Uterus (tissue), 2 donors: ENCODE measurements at regions not wholly inside any gene's neighbourhood (a gene's known extent, or its start where the extent isn't known, plus 50 kb on each side); places are given as distances from the start of the nearest gene placed in this dataset.

Source experiments
- POLR2A ChIP-seq, 2 donors: fragments of 450-650 bp; IDR thresholded peaks; one replicate each; pipeline ENCODE4 v1.6.1; 2016; ENCODE audit warnings: antibody characterized with exemption in 2 of 2, mild to moderate bottlenecking in 1 of 2, moderate library complexity in 1 of 2
- TF ChIP-seq, protein P1 (sequence below), 4 experiments: fragments of 200-600 bp in 2 of 4; fragments of 450-650 bp in 2 of 4; sonication (generic) in 2 of 4; IDR thresholded peaks; one replicate each; pipeline ENCODE4 v1.5.1; 2016 to 2019; ENCODE audit warnings: antibody characterized with exemption in 4 of 4, mild to moderate bottlenecking in 2 of 4, moderate library complexity in 1 of 4

DNA sequence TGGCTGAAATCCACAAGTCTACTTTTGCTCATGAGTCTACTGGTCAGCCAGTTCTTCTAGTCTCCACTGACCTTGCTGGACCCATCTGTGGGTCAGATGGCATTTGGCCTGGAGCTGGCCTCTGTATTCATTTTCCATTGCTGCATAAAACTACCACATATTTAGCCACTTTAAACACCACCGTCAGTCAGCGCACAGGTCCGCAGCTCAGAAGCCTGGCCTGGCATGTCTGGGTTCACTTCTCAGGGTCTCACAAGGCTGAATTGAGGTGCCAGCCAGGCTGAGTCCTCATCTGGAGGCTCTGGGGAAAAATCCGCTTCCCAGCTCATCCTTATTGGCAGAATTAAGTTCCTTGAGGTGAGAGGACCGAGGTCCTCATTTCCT is 54.7 kb downstream of the BARX1 start:
- TF ChIP-seq, protein P1, sequence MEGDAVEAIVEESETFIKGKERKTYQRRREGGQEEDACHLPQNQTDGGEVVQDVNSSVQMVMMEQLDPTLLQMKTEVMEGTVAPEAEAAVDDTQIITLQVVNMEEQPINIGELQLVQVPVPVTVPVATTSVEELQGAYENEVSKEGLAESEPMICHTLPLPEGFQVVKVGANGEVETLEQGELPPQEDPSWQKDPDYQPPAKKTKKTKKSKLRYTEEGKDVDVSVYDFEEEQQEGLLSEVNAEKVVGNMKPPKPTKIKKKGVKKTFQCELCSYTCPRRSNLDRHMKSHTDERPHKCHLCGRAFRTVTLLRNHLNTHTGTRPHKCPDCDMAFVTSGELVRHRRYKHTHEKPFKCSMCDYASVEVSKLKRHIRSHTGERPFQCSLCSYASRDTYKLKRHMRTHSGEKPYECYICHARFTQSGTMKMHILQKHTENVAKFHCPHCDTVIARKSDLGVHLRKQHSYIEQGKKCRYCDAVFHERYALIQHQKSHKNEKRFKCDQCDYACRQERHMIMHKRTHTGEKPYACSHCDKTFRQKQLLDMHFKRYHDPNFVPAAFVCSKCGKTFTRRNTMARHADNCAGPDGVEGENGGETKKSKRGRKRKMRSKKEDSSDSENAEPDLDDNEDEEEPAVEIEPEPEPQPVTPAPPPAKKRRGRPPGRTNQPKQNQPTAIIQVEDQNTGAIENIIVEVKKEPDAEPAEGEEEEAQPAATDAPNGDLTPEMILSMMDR (IDR thresholded peaks at IDR 0.05) = no peak
- no peak for TF ChIP-seq POLR2A (IDR thresholded peaks at IDR 0.05)
